ENCODE measurements at regions not wholly inside any gene's neighbourhood (a gene's known extent, or its start where the extent isn't known, plus 50 kb on each side); places are given as distances from the start of the nearest gene placed in this dataset.
"Not testable (repeated sequence)": the region's sequence is repeated elsewhere in the genome, so short reads cannot be mapped to it uniquely, and the experiment has no call there.

DNA sequence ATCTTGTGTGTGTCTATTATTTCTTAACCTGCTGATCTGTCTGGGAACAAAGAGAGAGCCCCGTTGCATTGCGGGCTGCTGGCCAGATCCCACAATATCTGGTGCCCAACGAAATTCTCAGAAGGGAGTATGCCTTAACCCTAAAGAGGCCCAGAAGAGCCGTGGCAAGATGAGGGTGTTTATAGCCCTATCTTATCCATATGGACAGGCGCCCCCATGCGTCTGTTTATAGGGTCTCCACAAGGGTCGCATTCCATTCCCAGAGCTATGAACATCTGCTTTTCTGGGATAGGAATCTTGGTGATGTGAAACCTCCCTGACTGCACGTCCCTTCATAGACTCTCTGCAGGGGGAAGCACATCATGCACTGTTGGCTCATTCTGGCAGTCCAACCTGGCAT lies 1262.5 kb downstream of the RAPGEF2 start:
- not testable (repeated sequence) for DNase-seq

GRCh38 chr4:160370046-160370445 lies 1267.2 kb downstream of the RAPGEF2 start:
- DNase-seq: no peak

DNA sequence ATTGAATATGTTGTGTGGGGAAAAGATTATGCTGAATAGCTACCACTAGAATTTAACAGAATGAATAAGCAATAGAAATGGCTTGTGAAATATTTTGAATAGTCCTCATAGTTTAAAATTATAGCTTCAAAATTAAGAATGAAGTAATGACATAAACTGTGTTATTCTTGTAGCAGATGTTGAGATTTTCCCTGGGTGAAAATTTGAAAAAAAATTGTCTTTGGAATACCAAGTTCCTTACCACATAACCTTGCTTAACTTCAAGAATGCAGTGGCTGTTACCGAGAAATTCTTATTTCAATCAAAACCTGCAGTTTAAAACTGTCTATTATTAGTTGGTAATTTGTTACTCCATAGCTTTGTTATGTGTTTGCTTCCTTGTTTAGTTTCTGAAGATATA lies 1268.6 kb downstream of the RAPGEF2 start:
- DNase-seq: no peak

- DNase-seq: no peak
These were observed 1269.5 kb downstream of the RAPGEF2 start for GRCh38 chr4:160372390-160372789.

- DNase-seq: no peak
These were observed 1271.0 kb downstream of the RAPGEF2 start for GRCh38 chr4:160373911-160374310.

DNA sequence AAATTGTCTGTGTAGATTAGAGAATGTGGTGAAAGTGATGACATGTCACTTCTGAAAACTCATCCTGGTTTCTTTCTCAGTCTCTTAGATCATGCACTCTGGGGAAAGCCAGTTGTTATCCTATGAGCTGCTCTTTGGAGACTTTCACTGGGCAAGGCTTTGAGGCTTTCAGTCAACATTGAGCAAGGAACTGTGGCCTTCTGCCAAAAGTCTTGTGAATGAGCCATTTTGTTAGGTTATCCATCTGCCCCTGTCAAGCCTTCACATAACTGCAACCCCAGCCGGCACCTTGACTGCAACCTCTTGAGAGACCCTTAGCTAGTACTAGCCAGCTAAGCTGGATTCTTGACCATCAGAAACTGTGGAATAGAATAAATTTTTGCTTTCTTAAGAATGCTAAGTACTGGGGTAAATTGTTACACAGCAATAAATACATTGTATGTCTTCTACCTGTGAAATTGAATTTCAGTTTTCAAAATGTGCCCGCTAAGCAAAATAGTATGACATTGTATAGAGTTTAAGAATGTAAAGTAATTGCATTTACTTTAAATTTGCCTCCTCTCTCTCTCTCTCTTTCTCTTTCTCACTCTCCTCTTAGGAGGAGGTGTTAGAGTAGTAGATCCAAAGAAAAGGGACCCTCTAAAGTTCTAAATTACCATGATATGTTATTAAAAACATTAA lies 1273.0 kb downstream of the RAPGEF2 start:
- DNase-seq: peak; percentile 28 to 80

DNA sequence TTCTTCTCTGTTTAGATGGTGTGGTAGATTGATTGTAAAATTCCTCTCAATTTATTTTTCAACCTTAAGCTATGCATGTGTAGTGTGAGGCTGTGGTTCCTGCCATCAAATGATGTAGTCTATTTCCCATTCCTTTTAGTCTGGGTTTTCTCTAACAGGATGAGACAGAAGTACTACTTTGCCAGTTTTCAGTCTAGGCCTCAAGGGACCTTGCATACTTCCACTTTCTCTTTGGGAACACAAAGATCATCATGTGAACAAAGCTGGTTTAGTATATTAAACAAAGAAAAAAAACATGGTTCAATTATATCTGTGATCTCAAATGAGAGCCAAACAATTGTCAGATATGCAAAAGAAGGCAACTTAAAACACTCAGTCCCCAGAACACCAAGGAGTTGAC lies 1284.0 kb downstream of the RAPGEF2 start:
- no peak for DNase-seq

DNA sequence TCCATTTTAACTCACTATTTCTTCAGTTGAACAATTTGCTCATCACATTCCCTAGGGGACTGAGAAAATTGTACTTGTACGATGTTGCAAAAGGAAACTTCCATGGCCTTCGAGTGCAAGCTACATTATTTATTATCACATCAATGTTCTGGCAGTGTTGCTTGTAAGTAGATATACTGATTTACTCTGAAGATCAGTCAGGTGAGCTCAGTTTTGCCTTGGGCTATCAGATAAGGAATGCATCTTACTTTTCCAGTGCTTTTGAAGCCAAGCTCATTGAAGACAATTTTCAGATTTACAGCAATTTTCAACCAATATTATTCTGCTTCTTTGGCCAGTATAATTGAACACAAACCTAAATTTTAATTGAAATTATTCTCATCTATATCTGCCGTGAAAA lies 1296.9 kb downstream of the RAPGEF2 start:
- no peak for DNase-seq

GRCh38 chr4:160403081-160403480 lies 1300.2 kb downstream of the RAPGEF2 start:
- peak; percentile 21 to 91 for DNase-seq

- DNase-seq: no peak
These were observed 1303.5 kb downstream of the RAPGEF2 start for GRCh38 chr4:160406263-160406825.

DNA sequence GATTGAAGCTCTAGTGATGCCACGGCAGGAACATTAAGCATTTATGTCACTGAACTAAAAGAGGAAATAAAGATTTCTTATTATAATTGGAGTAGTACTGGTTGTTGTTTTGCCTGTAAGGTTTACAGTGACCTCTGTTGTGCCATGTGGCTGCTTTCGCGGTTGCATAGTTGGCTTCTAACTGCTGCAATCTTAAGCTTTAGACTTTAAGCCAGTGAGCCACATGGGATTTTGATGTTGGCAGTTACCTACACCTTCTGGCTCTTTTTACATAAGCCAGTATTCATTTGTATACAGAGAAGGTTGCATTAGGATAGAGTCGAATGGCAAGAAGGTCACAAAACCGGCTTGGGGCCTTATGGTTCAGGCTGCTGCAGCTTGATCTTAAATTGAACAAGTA lies 1311.6 kb downstream of the RAPGEF2 start:
- DNase-seq: peak; percentile 35 to 78

- DNase-seq: no peak
These were observed 1321.1 kb downstream of the RAPGEF2 start for GRCh38 chr4:160423879-160424451.

DNA sequence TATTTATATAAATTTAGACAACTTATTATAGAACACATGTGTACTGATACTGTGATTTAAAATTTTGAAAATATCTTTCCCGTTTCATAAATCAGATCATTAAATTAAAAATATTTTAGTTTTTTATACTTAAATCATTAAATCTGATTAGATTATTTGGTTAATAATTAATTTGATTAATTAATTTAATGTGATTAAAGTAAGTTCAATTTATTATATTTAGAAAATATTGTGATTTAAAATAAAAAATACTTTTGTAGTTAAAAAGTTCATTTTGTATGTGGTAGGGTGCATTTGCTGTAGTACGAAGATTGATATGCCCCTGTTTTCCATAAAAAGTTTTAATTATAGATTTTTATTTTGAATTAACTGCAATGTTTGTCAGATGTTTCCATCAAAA lies 1323.4 kb downstream of the RAPGEF2 start:
- DNase-seq: no peak

DNA sequence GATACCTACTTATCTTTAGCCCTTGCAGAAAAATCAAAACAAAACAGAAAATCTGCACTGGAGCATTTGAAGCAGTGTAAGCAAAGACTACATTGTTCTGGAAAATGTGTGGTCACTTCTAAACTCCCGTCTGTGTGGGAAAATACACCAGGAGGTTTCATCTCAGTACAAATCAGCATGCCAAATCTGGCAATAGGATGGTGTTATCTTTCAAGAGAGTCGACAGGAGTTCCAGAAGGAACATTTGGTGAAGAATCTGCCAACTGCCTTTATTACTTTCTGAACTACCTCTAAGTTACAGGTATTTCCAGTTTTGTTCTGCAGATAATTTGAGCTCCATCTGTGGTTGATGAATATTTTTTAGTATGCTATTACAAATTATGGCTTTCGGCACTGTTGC lies 1348.0 kb downstream of the RAPGEF2 start:
- peak in 1 of 2 experiments; percentile 4 for DNase-seq

DNA sequence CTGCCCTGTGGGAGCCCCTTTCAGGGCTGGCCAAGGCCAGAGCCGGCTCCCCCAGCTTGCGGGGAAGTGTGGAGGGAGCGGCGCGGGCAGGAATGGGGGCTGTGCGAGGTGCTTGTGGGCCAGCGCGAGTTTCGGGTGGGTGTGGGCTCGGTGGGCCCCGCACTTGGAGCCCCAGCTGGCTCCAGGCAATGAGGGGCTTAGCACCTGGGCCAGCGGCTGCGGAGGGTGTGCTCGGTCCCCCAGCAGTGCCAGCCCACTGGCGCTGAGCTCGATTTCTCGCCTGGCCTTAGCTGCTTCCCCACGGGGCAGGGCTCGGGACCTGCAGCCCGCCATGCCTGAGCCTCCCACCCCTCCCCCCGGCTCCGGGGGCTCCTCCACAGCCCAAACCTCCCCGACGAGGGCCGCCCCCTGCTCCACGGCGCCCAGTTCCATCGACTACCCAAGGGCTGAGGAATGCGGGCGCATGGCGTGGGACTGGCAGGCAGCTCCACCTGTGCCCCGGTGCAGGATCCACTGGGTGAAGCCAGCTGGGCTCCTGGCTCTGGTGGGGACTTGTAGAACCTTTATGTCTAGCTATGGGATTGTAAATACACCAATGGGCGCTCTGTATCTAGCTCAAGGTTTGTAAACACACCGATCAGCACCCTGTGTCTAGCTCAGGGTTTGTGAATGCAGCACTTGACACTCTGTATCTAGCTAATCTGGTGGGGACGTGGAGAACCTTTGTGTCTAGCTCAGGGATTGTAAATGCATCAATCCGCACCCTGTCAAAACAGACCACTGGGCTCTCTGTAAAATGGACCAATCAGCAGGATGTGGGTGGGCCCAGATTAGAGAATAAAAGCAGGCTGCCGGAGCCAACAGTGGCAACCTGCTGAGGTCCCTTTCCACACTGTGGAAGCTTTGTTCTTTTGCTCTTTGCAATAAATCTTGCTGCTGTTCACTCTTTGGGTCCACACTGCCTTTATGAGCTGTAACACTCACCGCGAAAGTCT lies 1379.1 kb downstream of the RAPGEF2 start:
- DNase-seq: not testable (repeated sequence)

GRCh38 chr4:160485071-160485687 lies 1382.3 kb downstream of the RAPGEF2 start:
- no peak for DNase-seq

GRCh38 chr4:160492181-160492580 lies 1389.3 kb downstream of the RAPGEF2 start:
- DNase-seq: no peak

GRCh38 chr4:160493206-160493605 lies 1390.3 kb downstream of the RAPGEF2 start:
- DNase-seq: no peak

DNA sequence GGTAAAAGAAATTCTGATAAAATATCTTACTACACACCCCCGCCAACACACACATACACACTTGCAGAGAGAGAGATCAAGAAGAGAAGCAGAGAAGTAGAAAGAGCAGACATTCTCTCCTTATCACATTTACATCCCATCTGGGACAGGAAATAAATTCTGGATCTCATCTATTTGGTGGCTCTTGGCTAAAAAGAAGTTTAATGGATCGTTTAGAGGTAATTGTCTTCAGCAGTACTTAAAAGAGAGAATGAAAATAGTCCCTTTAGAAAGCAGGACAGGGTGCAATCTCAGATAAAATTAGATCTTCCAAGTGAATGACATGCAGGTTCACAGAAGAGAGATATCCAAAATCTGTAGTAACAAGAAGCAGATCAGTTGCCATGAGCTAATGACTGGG lies 1392.5 kb downstream of the RAPGEF2 start:
- DNase-seq: no peak

- no peak for DNase-seq
These were observed 1395.3 kb downstream of the RAPGEF2 start for GRCh38 chr4:160498211-160498610.

GRCh38 chr4:160505724-160506123 lies 1402.8 kb downstream of the RAPGEF2 start:
- no peak for DNase-seq

- no peak for DNase-seq
These were observed 1408.0 kb downstream of the RAPGEF2 start for GRCh38 chr4:160510928-160511327.

DNA sequence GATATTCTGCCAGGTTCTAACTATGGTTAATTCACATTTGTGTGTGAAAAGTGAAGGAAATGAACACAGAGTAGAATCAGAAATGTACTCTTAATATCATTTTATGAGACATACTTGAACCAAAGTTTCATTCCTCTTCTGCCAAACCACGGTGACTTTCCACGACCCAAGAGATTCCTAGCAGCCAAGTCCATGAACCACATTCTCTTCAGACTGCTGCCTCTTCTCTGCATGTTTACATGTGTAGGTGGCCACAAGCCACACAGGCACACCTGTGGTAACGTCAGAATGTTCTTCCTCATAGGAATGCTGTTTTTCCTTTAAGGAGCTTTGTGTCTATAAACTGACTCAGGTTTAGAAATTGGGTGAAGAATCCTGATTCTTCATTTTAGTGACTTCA lies 1411.2 kb downstream of the RAPGEF2 start:
- DNase-seq: no peak

Measured in NCI-H446 (cell line).